GM11168 (cell line): ENCODE measurements at regions not wholly inside any gene's neighbourhood (a gene's known extent, or its start where the extent isn't known, plus 50 kb on each side); places are given as distances from the start of the nearest gene placed in this dataset.

Source experiments
- in situ Hi-C: fragments of 300-500 bp; cut with MboI; formaldehyde crosslinking; loops from one replicate; pipeline ENCODE4 v1.12.0; 2022; ENCODE audit warnings: low sequenced_read_pairs; ENCODE audit not compliant: unreplicated experiment

DNA sequence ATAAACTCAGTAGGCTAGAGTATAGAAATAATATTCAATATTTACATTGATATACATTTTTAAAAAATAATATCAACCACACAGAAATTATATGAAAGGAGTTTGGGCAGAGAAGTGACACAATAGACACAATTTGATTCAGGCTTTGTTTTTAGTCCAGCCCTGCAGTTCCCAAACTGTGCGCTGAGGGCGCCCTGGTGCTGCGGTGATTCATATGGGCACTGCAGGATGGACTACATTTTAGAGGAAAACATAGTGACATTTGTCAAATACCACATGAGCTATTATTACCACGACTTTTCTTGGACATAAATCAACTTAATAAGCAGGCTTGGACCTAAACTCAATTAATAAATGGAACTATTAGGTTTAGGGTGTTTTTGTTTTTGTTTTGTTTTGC lies 364.3 kb upstream of the ID4 start:
- in situ Hi-C loops: no loop called here

DNA sequence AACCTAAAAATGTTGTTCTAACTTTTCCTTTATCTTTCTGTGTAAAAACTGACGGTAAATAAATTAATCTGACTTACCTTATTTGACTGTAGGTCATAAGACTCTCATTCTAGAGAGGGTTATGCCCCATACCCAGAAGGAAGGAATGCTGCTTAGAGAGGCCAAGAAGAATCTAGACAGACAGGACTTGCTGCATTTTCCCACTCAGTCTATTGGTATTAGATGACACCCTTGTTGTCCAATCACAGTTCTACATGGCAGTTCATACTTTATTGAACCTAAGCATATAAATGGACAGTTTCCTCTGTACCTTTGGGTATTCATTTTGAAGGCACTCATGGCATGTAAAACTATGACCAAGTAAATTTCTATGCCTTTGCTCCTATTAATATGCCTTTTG lies 359.6 kb upstream of the ID4 start:
- in situ Hi-C loops: no loop called here

DNA sequence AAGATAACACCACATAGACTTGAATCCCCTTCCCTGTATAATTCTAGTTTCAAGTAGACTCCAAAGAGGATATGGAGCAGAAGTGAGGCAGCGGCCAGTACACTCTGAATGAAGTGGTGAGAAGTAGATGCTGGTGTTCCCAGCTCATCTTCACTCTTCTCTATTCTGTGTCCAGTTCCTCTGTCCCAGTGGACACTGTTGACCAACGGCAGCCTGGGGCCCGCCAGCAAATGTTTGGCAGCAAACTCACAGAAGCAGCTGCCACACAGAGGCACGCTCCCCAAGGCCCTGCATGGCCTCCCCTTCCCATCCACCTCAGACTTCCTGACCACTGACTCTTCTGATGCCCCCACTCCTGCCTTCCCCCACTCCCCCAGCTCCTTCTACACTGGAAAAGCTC lies 358.9 kb upstream of the ID4 start:
- in situ Hi-C loops: no loop called here

DNA sequence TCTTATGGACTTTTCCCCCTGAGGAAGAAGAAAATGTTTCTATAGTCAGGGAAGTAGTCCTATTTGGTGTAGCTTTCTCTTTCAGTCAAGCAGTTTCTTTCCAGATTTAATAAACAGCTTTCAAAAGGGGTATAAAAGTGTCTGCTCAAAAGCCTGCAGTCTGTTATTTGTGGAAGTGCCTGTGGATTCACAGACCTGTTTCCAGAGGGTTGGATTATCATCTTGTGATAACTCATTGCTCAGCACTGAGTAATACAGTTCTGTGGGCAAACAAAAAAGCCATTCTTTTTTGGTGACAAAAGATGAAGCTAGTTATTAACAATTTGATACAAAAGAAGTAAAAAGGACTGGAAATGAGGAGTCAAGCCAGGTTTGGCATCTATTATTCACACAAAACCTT lies 358.2 kb upstream of the ID4 start:
- in situ Hi-C loops: no loop called here

DNA sequence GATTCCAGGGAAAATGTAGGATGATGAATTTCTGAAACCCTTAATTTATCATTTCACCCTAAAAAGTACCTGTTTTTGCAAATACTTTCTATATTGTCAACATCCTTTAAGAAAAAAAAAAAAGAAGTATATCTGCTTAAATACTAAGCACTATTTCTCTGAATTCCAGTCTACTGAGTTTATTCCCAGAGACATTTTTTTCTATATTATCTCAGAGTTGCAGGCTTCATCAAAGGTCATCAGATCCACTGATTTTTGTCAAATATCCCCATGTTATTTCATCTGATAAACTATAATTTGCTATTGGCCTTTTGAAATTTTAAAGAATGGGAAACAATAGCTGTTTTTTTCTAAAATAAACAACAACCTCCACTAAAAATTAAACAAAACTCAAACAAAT lies 357.6 kb upstream of the ID4 start:
- in situ Hi-C loops: no loop called here

DNA sequence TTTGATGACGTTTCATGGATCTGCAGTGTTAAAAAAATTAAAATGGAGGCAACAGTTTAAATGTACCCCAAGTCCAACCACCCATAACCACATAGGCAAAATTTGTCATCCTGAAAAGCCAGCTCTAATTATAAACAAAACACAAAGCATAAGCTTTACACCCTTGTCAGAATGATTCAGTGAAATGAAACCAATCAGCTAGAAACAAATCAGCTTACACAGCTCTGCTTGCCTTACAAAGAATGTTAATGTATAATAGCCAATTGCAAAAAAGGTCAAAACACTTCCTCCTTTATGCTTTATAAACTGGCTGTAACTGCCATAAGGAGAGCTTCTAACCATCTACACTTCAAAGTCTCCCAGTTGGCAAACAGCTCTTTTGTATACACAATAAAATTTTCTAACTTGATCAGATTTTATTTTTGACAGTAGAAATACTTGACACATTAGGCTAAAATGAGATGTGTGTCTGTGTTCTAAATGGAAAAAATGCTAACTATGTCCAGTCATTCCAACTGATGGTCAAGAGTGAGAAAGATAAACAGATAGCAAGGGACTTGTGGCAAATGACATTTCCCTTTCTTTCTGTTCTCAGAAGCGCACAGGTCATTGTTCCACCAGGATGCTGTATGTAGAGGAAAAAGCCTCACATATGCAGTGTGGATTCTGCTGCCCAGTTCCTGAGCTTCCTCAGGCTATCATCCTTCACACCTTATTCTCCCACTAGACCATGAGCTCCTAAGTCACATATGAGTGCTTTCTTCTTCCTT lies 344.3 kb upstream of the ID4 start:
- in situ Hi-C loops: no loop called here

DNA sequence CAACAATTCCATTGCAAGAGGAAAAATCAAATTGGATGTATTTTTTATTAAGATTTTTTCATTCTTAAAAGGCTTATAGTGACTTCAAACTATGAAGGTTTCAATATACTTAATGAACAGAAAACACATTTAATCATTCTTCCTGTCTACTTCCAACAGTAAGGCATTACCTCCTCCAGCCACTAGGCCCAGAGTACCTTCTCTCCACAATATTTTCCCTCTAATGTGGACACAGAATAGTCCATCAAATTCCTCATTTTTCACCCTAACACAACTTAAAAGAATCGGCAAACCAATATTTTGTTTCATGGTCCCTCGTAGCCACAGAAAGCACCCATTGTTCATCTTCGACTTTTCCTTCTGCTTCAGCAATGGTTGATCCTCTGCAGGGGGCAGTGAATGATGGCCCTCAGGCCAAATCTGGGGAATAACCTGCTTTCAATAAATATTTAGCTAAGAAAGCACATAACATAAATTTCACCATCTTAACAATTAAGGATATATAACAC lies 335.4 kb upstream of the ID4 start:
- in situ Hi-C loops: no loop called here

DNA sequence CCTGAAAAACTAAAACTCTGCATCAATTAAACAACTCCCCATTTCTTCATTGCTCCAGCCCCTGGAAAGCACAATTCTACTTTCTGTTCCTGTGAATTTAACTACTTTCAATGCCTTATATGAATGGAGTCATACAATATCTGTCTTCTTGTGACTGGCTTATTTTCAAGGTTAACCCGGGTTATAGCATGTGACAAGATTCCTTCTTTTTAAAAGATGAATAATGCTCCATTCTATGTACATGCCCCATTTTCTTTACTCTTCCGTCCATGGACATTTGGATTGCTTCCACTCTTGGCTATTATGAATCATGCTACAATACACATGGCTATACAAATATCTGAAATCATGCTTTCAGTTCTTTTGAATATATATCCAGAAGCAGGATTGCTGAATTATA lies 334.9 kb upstream of the ID4 start:
- in situ Hi-C loops: no loop called here

DNA sequence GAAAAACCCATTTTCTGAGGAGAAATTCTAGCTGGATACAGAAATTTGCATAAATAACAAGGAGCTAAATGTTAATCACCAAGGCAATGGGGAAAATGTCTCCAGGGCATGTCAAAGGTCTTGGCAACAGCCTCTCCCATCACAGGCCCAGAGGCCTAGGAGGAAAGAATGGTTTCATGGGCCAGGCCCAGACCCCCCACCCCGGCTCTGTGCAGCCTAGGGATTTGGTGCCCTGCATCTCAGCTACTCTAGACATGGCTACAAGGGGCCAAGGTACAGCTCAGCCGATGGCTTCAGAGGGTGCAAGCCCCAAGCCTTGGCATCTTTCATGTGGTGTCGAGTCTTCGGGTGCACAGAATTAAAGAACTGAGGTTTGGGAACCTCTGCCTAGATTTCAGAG lies 321.2 kb upstream of the ID4 start:
- in situ Hi-C loops: no loop called here

DNA sequence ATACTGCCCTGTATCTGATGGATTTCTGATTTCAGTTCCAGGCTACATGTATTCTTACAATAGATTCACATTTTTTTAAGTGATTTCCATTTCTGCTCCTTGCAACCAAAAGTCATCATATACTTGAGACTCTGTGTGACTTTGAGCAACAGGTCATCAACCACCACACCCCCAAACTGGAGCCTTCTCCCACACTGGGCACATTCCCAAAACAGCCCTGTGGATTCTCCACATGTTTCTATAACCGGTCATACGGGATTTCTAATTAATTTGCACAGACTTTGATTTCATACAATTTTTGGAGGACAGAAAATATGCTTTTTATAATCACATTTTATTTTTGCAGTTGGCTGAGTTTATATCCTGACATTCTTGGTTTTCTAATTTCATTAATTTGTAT lies 317.2 kb upstream of the ID4 start:
- in situ Hi-C loops: no loop called here

DNA sequence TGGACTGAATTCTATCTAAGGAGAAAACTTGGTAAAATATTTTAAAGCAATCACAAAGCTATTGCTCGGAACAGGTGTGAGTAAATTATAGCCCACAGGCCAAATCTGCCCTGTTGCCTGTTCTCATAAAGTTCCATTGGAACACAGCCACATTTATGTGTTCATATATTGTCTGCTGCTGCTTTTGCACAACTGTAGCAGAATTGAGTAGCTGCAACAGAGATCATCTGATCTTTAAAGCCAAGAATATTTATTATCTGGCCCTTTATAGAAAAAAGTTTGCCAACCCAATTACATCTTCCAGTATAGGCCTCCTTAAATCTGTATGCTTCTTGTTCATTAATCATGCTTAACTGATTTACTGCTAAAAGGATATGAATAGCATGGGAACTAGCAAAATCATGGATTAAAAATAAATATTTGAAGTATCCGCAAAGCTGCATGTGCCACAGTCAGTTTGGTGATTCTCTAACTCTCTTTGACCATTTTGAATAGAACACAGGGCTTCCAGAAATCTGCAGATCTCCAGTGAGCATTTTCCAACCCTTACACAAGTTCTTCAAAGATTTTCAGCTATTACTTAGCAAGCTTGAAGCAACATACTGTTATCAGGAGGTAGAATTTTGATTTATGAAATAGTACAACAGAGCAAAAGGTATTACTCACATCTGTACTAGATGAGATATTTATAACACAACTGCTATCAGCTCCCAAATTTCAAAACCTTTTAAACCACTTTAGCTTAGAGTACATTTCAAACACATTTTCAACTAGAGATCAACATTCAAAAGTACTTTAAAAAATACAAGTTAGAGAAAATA lies 312.6 kb upstream of the ID4 start:
- in situ Hi-C loops: no loop called here

DNA sequence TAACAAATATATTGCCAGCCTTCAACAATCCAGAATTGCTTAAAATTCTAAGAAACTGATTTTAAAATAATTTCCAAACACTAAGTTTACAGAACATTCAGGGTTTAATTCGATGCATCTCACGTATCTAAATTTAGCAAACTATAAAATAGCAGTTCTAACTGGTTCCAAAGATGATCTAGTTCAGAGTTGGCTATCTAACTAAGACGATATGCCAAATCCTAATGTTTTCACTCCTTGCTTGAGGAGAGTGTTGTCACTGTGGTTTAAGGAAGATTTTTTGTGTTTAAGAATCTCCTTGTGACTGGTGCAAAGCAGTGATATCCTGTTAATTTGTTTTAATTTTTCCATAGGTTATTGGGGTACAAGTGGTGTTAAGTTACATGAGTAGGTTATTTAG lies 311.5 kb upstream of the ID4 start:
- in situ Hi-C loops: no loop called here

DNA sequence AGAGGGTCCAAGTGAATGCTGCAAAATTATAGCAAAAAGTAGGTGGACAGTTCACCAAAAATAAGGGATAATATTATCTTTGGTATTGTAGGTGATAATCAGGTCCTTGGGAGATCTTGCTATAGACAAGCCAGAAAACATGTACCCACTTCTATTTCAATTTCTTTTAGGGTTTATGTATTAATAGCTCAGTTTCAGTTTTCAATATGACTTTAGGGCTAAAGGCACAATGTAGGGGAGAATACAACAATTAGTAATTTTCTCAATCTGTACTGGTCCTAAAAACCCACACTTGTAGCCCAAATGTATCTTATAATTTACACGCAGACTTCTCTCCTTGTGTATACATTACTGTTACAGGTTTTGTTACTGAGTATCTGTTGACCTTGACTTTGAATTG lies 307.0 kb upstream of the ID4 start:
- in situ Hi-C loops: no loop called here

DNA sequence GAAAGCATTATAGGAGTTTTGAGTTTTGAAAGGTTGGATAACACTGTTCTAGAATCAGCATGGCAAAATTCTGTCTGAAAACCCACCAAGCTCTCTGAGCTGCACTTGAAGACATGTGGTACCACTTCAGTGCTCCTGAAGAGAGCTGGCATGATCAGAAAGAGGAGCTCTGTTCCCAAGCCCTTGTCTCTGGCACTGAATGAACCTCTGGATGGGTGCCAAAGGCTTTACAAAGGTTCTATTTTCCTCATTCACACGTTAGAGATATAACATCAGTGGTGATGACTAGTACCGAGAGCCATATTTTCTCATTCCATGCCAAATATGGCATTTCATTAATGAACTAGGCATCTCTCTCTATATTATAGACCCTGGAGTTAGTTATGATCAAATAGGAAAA lies 301.8 kb upstream of the ID4 start:
- in situ Hi-C loops: no loop called here

DNA sequence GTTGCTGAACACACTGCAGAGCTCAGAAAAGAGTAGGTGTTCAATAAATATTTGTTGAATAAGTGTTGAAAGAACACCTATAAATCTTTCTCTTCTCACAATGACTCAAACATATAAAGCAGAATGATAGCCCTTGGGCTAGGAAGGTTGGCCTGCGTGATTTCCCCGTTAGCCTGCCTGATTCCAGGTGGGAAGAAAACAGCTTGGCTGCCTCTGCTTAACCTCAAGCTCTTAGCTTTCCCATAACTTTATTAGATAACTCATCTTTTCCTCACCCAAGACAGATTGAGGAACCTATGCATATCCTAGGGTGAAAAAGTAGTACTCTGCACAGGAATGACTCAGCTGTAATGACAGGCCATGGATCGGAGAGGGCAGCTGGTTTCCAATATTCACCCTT lies 300.3 kb upstream of the ID4 start:
- in situ Hi-C loops: no loop called here

DNA sequence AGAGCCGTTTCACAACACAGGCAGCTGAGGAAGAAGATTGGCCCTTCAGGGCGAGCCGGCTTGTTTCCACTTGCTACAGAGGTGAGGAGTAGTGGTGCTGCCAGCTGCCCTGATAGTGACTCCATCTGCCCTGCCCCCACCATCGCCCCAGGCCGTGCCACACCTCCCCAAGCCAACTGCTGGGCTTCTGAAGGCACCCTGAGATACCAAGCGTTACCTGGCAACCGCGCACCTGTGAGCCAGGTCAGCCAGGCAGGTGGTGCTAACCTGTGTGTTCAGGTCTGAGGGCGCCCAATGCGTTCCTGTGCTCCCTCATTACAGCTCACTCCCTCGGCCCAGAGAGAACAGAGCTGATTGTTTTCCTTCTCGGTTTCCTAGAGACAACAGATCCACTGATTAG lies 299.1 kb upstream of the ID4 start:
- in situ Hi-C loops: no loop called here

DNA sequence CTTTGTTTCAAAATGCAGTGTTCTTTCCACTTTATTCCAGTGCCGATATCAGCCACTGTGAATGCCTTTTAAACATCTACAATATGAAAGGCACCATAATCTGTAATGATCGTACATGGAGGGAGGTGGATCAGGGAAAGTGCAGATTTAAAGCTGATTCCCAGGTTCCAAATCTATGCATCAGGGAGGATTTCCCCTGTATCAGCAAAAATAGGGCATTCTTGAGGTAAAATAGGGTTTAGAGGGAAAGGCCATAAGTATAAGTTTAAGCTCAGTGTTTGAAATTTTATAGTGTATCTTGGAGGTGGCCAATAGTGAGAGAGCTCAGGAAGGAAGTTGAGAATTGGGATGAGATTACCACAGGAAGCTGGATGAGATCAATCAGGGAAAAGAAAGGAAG lies 289.7 kb upstream of the ID4 start:
- in situ Hi-C loops: no loop called here

DNA sequence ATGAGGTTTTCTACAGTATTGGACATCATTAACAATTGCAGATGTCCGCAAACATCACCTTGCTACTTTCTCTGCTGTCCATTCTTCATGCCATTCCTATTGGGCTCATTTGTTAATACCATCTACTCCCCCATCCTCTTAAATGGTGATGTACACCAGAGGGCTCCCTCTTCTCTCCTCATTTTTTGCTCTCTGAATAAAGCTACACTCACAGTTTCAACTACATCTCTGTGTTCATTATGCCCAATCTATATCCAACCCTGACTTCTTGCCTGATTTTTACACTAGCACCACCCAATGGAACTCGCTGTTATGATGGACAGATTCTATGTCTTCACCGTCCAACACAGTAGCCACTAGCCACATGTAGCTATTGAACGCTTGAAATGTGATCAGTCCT lies 288.1 kb upstream of the ID4 start:
- in situ Hi-C loops: no loop called here

DNA sequence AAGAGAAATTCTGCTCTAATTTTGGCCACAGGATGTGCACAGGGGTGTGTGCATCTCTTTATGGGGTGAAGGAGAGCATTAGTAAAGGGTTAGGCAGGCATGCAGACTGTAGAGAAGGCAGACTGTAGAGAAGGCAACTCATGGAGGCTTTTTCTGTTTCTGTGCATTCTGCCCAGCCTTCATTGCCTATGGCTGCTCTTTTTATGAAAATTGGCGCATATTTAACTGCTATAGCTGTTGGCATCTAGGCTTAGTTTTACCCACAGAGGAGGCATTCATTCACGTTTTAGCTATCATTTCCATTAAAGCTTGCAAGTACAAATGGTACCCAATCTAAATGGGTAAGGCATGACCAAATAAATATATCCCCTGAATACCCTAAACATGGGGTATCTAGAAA lies 286.8 kb upstream of the ID4 start:
- in situ Hi-C loops: no loop called here

DNA sequence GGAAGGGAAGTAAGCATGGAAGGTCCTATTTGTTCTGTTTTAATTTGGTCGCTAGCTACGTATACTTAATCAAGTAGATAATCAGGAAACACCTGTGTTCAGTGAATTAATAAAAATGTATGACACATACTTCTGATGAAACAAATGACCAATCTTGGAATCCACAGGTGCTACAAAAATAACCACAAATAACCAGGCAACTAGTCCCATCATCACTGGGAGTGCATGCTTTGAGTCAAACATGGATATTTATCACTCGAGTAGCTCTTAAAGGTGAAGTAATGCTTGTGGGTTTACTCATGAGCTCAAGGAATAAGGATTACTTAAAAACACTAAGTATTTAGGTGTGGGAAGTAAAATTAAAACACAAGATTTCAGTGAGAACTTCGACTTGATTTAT lies 285.6 kb upstream of the ID4 start:
- in situ Hi-C loops: no loop called here

DNA sequence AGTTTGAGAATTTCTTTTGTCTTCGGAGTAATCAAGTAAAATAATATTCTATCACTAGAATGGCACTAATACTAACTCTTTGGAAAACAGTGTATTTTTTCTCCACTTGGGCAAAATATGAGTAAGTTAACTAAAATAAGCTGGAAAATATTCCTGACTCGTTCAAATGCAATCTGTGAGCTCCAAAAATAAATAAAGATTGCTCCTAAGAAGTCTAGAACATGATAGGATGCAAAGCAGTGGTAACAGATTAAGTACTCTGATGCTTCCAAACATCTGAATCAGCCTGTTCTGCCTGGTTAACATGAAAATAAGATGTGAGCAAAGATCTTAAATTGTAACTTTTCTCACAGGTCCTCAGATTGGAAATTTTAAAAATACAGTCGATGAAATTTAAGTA lies 285.1 kb upstream of the ID4 start:
- in situ Hi-C loops: no loop called here

DNA sequence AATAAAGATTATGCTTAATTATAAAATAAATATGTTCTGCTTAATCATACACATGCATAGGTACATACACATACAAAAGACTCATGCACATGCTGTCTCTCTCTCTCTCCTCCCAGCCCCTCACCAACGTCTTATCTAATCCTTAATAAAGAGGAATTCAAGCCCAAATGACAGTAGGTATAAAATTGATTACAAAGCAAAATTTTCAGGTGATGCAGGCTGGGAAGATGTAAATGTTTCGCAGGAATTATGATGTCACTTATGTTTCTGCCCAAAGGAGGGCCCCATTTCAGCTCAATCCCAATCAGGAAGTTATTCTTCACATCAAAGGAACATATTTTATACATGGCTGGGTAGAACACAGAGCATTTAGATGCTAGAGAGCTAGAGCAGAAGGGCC lies 284.6 kb upstream of the ID4 start:
- in situ Hi-C loops: no loop called here
